ENCODE measurements at regions not wholly inside any gene's neighbourhood (a gene's known extent, or its start where the extent isn't known, plus 50 kb on each side); places are given as distances from the start of the nearest gene placed in this dataset.

DNA sequence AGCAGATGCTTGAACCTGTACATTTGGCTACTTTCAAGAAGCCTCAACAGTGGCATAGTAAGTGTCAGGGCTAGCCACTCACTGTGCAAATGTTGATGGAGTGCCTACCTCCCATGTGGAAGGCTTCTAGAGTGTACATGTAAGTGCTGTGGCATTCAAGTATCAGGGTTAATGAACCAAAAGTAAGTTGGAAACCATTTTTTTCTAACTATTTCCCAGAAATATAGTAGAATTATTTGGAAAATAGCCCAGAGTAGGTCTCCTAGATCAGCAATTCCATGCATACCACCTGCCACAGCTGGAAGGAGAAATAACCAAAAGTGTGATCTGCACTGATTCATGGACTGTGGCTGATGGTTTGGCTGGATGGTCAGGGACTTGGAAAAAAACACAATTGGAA, 53.3 kb downstream of the FOXD1 start:
- Histone ChIP-seq H3K4me3 (ENCODE audit: low read depth in 1 of 5, low read length in 5 of 5) (no peak overlapping the region), H3K36me3 (ENCODE audit: control insufficient read depth in 5 of 5, insufficient read depth in 5 of 5, low read length in 5 of 5) (no peaks in the 10 kb centered on the region), H3K27me3 (ENCODE audit: control insufficient read depth in 5 of 5, insufficient read depth in 4 of 5, low read length in 5 of 5) (peaks cover 0 to 10% (median 0%) of the 10 kb centered on the region in 5 donors), H3K27ac (ENCODE audit: low read depth, low read length) (no peak overlapping the region), H3K9me3 (ENCODE audit: control insufficient read depth in 5 of 5, low read length in 5 of 5) (no peaks in the 10 kb centered on the region), H3K9ac (ENCODE audit: low read length in 5 of 5) (no peak overlapping the region), H3K4me1 (ENCODE audit: control insufficient read depth in 5 of 5, insufficient read depth in 5 of 5, low read length in 5 of 5) (peaks cover 0 to 22% (median 3%) of the 10 kb centered on the region in 5 donors)

DNA sequence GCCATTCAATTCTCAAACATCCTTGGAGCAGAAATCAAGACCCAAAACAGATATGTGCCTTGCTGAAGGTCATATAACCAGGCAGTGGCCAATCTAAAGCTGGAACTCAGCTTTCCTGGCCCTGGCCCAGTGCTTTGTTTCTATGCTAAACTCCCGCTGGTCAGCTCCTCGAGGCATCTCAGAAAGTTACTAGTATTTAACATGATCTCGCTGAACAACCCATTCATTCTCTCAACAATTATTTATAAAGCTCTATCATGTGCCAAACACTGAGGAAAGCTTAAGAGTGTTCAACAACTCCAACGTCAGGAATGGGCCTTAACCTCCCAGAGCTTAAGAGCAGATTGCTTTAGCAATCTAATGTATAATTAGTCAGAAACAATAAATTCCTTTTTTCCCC, 54.0 kb downstream of the FOXD1 start:
- Histone ChIP-seq H3K9me3 (ENCODE audit: control insufficient read depth in 5 of 5, low read length in 5 of 5) (no peaks in the 10 kb centered on the region), H3K4me1 (ENCODE audit: control insufficient read depth in 5 of 5, insufficient read depth in 5 of 5, low read length in 5 of 5) (peaks cover 0 to 22% (median 3%) of the 10 kb centered on the region in 5 donors), H3K4me3 (ENCODE audit: low read depth in 1 of 5, low read length in 5 of 5) (no peak overlapping the region), H3K36me3 (ENCODE audit: control insufficient read depth in 5 of 5, insufficient read depth in 5 of 5, low read length in 5 of 5) (no peaks in the 10 kb centered on the region), H3K27ac (ENCODE audit: low read depth, low read length) (no peak overlapping the region), H3K9ac (ENCODE audit: low read length in 5 of 5) (no peak overlapping the region), H3K27me3 (ENCODE audit: control insufficient read depth in 5 of 5, insufficient read depth in 4 of 5, low read length in 5 of 5) (peaks cover 0 to 10% (median 0%) of the 10 kb centered on the region in 5 donors)

DNA sequence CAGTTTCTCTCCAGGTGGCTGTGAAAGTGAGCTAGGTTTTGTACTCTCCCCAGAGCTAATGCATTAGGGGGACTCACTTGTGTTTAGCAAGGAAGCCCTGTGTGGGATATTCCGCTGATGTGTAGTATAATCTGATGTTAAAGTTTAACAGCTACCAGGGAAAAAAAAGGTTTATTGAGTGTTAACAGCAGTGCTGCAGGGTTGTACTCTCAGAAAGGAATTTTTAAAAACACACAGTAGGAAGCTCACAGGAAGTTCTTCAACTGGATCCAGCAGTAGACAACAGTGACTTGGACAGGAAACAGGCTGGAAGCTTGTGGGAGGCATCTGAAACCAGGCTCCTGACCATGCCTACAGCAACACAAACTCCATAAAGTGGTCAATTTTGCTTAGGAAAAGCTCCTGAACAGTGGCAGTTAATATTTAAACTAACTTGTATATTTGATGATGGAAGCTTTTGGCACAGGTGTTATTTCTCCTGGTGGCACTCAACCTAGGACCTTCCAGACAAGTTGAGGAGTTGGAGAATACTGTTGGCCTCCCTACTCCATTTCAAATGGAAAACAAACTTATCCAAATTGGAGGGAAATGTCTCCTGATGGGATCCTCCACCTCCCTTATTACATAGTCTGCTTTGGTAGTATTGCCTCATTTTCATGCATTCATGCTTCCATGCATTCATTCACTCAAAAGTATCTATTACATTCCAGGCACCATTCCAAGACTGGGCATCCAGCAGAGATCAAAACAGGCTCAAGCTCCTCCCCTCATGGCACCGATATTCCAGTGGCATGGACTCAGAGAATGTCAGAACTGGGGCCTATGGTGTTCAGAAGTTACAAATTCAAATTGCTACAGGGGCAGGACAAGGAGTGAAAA, 54.7 kb downstream of the FOXD1 start:
- Histone ChIP-seq H3K9me3 (ENCODE audit: control insufficient read depth in 5 of 5, low read length in 5 of 5) (no peaks in the 10 kb centered on the region), H3K27me3 (ENCODE audit: control insufficient read depth in 5 of 5, insufficient read depth in 4 of 5, low read length in 5 of 5) (peaks cover 0 to 10% (median 0%) of the 10 kb centered on the region in 5 donors), H3K4me1 (ENCODE audit: control insufficient read depth in 5 of 5, insufficient read depth in 5 of 5, low read length in 5 of 5) (peaks cover 0 to 22% (median 3%) of the 10 kb centered on the region in 5 donors)

DNA sequence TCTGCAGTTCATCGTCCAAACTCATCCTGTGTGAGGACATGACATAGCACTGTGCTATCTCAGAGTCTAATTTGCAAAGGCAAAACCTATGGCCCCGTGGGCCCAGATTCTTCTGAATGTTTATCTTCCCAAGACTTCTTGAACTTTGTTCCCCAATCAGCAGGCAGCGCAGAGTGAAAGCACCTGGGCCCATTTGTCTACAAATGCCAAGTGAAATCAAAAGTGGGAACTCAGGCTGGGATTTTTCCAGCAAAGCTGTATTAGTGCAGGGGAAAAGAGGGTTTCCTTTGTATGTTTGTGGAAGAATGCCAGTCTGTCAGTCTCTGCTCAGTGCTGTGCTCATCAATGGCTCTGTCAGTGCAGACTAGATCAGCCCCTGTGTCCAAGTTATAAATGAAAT, 55.8 kb downstream of the FOXD1 start:
- H3K27ac ChIP-seq (ENCODE audit: low read depth, low read length): no peak overlapping the region
- H3K4me1 ChIP-seq (ENCODE audit: control insufficient read depth in 5 of 5, insufficient read depth in 5 of 5, low read length in 5 of 5): peaks cover 0 to 28% (median 3%) of the 10 kb centered on the region in 5 donors
- no peak overlapping the region for H3K9ac ChIP-seq (ENCODE audit: low read length in 5 of 5)
- H3K9me3 ChIP-seq (ENCODE audit: control insufficient read depth in 5 of 5, low read length in 5 of 5): no peaks in the 10 kb centered on the region
- peaks cover 0 to 10% (median 0%) of the 10 kb centered on the region in 5 donors for H3K27me3 ChIP-seq (ENCODE audit: control insufficient read depth in 5 of 5, insufficient read depth in 4 of 5, low read length in 5 of 5)
- H3K4me3 ChIP-seq (ENCODE audit: low read depth in 1 of 5, low read length in 5 of 5): no peak overlapping the region
- H3K36me3 ChIP-seq (ENCODE audit: control insufficient read depth in 5 of 5, insufficient read depth in 5 of 5, low read length in 5 of 5): no peaks in the 10 kb centered on the region

More for the DNA sequence above, 54.7 kb downstream of the FOXD1 start:
- Histone ChIP-seq H3K27ac (ENCODE audit: low read depth, low read length) (no peak overlapping the region), H3K9ac (ENCODE audit: low read length in 5 of 5) (no peak overlapping the region), H3K4me3 (ENCODE audit: low read depth in 1 of 5, low read length in 5 of 5) (no peak overlapping the region), H3K36me3 (ENCODE audit: control insufficient read depth in 5 of 5, insufficient read depth in 5 of 5, low read length in 5 of 5) (no peaks in the 10 kb centered on the region)

DNA sequence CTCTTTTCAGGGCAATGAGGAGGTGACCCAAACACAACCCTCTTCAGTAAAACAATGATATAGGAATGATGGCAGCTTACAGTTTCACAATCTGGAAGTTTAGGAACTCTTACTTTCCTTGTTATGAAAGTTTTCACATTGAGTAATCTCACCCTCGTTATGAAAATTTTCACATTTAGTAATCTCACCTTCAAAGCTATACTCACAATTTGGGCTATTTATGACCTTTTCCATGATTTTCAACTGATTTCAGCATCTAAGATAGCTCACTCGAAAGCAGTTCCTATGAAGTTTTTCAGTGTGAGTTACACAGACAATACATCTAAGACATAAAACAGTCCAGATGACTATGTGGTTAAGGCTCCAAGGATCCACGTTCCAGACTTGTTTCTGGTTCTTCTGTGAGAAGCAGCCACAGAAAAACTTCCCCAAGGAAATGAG, 57.1 kb downstream of the FOXD1 start:
- H3K36me3 ChIP-seq (ENCODE audit: control insufficient read depth in 5 of 5, insufficient read depth in 5 of 5, low read length in 5 of 5): no peaks in the 10 kb centered on the region
- no peak overlapping the region for H3K27ac ChIP-seq (ENCODE audit: low read depth, low read length)
- no peak overlapping the region for H3K9ac ChIP-seq (ENCODE audit: low read length in 5 of 5)
- H3K4me1 ChIP-seq (ENCODE audit: control insufficient read depth in 5 of 5, insufficient read depth in 5 of 5, low read length in 5 of 5): peaks cover 0 to 31% (median 3%) of the 10 kb centered on the region in 5 donors
- H3K27me3 ChIP-seq (ENCODE audit: control insufficient read depth in 5 of 5, insufficient read depth in 4 of 5, low read length in 5 of 5): peaks cover 0 to 6% (median 0%) of the 10 kb centered on the region in 5 donors
- H3K9me3 ChIP-seq (ENCODE audit: control insufficient read depth in 5 of 5, low read length in 5 of 5): no peaks in the 10 kb centered on the region
- no peak overlapping the region for H3K4me3 ChIP-seq (ENCODE audit: low read depth in 1 of 5, low read length in 5 of 5)

DNA sequence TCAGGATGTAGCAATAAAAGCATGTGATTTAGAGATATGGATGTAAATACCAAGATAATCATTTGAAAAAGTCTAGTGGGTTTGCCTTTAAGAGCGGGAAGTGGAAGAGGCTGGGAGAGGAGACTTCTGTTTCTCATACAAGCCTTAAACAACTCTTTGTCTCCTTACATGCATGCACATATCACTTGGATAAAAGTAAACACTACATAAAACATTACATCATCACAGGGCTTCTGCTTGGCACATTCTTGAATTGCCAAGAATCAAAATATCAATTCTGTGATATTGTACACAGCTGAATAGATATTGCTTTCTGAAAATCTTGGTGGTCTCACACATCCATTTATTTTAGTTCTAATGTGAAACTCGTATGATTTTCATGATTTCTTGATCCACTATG, 57.6 kb downstream of the FOXD1 start:
- no peaks in the 10 kb centered on the region for H3K36me3 ChIP-seq (ENCODE audit: control insufficient read depth in 5 of 5, insufficient read depth in 5 of 5, low read length in 5 of 5)
- H3K4me3 ChIP-seq (ENCODE audit: low read depth in 1 of 5, low read length in 5 of 5): no peak overlapping the region
- H3K9me3 ChIP-seq (ENCODE audit: control insufficient read depth in 5 of 5, low read length in 5 of 5): peaks cover 0 to 3% (median 3%) of the 10 kb centered on the region in 5 donors
- H3K9ac ChIP-seq (ENCODE audit: low read length in 5 of 5): no peak overlapping the region
- peaks cover 0 to 8% (median 0%) of the 10 kb centered on the region in 5 donors for H3K27me3 ChIP-seq (ENCODE audit: control insufficient read depth in 5 of 5, insufficient read depth in 4 of 5, low read length in 5 of 5)
- peaks cover 0 to 31% (median 3%) of the 10 kb centered on the region in 5 donors for H3K4me1 ChIP-seq (ENCODE audit: control insufficient read depth in 5 of 5, insufficient read depth in 5 of 5, low read length in 5 of 5)
- no peak overlapping the region for H3K27ac ChIP-seq (ENCODE audit: low read depth, low read length)

DNA sequence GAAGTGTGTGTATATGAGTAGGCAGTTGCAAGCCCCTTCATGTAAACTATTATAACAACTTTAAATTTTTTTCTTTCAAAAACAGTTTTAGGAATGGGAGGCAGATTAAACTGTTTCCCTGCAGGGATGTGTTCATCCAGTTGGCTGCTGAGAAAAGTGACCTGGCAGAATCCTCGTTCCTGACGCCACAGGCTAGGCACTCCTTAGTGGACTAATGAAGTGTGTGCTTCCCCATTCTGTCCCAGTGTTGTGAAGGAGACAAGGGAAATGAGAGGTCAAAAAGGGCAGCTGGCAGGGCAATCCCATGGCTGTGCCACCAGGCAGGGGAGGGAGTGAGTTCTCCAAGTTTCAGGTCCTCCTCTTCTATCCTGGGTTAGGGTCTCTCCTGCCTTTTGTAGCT, 59.8 kb downstream of the FOXD1 start:
- Histone ChIP-seq H3K9ac (ENCODE audit: low read length in 5 of 5) (no peak overlapping the region), H3K9me3 (ENCODE audit: control insufficient read depth in 5 of 5, low read length in 5 of 5) (peaks cover 5 to 20% (median 14%) of the 10 kb centered on the region in 5 donors), H3K27ac (ENCODE audit: low read depth, low read length) (no peak overlapping the region), H3K4me1 (ENCODE audit: control insufficient read depth in 5 of 5, insufficient read depth in 5 of 5, low read length in 5 of 5) (peaks cover 0 to 20% (median 3%) of the 10 kb centered on the region in 5 donors), H3K4me3 (ENCODE audit: low read depth in 1 of 5, low read length in 5 of 5) (no peak overlapping the region), H3K36me3 (ENCODE audit: control insufficient read depth in 5 of 5, insufficient read depth in 5 of 5, low read length in 5 of 5) (no peaks in the 10 kb centered on the region), H3K27me3 (ENCODE audit: control insufficient read depth in 5 of 5, insufficient read depth in 4 of 5, low read length in 5 of 5) (peaks cover 0 to 7% (median 0%) of the 10 kb centered on the region in 5 donors)

DNA sequence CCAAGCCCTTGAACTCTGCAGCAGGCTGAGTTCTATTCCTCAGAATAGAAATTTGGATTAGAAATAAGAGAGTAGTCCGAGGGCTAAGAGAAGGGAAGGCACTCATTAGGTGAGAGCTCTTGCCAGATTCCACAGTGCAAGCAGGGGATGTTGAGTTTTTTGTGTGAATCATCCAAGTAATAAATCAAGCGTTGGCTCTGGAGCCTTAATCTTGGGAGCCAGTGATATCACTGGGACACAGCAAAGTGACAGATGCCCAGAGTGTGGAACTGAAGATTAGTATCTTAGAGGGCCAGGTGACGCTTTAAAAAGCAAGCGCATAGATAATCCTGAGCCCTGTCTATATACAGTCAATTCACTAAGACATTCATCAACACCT, 60.3 kb downstream of the FOXD1 start:
- Histone ChIP-seq H3K36me3 (ENCODE audit: control insufficient read depth in 5 of 5, insufficient read depth in 5 of 5, low read length in 5 of 5) (no peaks in the 10 kb centered on the region), H3K27ac (ENCODE audit: low read depth, low read length) (no peak overlapping the region), H3K4me3 (ENCODE audit: low read depth in 1 of 5, low read length in 5 of 5) (no peak overlapping the region), H3K27me3 (ENCODE audit: control insufficient read depth in 5 of 5, insufficient read depth in 4 of 5, low read length in 5 of 5) (peaks cover 2 to 10% (median 2%) of the 10 kb centered on the region in 5 donors), H3K4me1 (ENCODE audit: control insufficient read depth in 5 of 5, insufficient read depth in 5 of 5, low read length in 5 of 5) (peaks cover 0 to 16% (median 3%) of the 10 kb centered on the region in 5 donors), H3K9me3 (ENCODE audit: control insufficient read depth in 5 of 5, low read length in 5 of 5) (peaks cover 5 to 20% (median 16%) of the 10 kb centered on the region in 5 donors), H3K9ac (ENCODE audit: low read length in 5 of 5) (no peak overlapping the region)

DNA sequence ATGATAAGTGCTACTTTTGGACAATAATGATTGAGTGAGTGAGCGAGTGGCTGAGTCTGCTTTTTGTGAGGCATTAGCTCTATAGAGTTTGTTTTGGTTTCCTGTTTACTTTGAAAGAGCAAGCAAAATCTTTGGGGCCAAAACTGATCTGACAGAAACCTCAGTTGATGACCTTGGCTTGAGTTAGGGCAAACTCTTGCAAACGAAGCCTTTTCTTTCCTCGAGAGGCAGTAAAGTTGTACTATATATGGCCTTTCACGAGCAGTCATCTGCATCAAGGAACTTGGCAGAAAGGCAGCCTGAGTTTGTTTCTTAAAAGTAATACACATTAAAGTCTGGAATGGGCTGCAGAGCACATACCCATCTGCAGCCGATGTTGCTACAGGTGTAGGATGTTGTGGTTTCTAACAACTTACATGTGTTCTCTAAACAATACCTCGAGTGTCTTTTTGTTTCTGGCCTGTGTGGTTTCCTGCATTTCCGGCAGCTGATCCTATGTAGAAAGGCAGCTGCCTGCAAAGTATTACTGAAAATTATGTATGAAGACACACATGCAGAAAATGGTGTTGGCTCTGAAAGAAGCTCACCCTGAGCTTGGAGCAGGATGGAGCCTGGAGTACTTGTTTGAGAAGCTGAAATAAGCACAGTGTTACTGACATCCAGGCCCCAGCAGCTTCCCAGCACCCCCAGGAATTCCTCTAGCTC, 60.8 kb downstream of the FOXD1 start:
- peaks cover 0 to 12% (median 0%) of the 10 kb centered on the region in 5 donors for H3K4me1 ChIP-seq (ENCODE audit: control insufficient read depth in 5 of 5, insufficient read depth in 5 of 5, low read length in 5 of 5)
- peaks cover 5 to 21% (median 16%) of the 10 kb centered on the region in 5 donors for H3K9me3 ChIP-seq (ENCODE audit: control insufficient read depth in 5 of 5, low read length in 5 of 5)
- no peak overlapping the region for H3K27ac ChIP-seq (ENCODE audit: low read depth, low read length)
- no peak overlapping the region for H3K9ac ChIP-seq (ENCODE audit: low read length in 5 of 5)
- H3K4me3 ChIP-seq (ENCODE audit: low read depth in 1 of 5, low read length in 5 of 5): no peak overlapping the region
- H3K27me3 ChIP-seq (ENCODE audit: control insufficient read depth in 5 of 5, insufficient read depth in 4 of 5, low read length in 5 of 5): peaks cover 5 to 16% (median 7%) of the 10 kb centered on the region in 5 donors
- H3K36me3 ChIP-seq (ENCODE audit: control insufficient read depth in 5 of 5, insufficient read depth in 5 of 5, low read length in 5 of 5): no peaks in the 10 kb centered on the region

DNA sequence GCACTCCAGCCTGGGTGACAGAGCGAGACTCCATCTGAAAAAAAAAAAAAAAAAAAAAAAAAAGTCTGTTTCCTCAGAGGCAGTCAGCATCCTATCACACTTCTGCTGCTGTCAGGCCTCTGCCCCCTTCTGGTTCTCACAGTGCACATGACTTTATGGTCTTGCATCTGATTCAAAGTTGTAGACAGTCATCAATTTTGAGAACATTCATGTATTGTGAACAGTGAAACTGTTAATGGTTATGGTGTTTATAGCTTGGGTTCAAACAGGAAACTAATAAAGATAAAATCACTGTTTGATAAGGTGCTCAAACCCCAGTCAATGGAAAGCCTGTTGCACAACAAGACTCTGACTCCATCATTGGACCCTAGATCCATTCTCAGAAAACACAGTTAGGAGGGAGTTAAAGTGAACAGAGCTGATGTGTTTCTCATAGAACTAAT, 61.4 kb downstream of the FOXD1 start:
- Histone ChIP-seq H3K4me1 (ENCODE audit: control insufficient read depth in 5 of 5, insufficient read depth in 5 of 5, low read length in 5 of 5) (peaks cover 0 to 15% (median 4%) of the 10 kb centered on the region in 5 donors), H3K9me3 (ENCODE audit: control insufficient read depth in 5 of 5, low read length in 5 of 5) (peaks cover 5 to 21% (median 16%) of the 10 kb centered on the region in 5 donors), H3K27ac (ENCODE audit: low read depth, low read length) (no peak overlapping the region), H3K9ac (ENCODE audit: low read length in 5 of 5) (no peak overlapping the region), H3K4me3 (ENCODE audit: low read depth in 1 of 5, low read length in 5 of 5) (no peak overlapping the region), H3K36me3 (ENCODE audit: control insufficient read depth in 5 of 5, insufficient read depth in 5 of 5, low read length in 5 of 5) (no peaks in the 10 kb centered on the region), H3K27me3 (ENCODE audit: control insufficient read depth in 5 of 5, insufficient read depth in 4 of 5, low read length in 5 of 5) (peaks cover 10 to 21% (median 13%) of the 10 kb centered on the region in 5 donors)
